GM12878 (cell line): ENCODE measurements at regions not wholly inside any gene's neighbourhood (a gene's known extent, or its start where the extent isn't known, plus 50 kb on each side); places are given as distances from the start of the nearest gene placed in this dataset.

ENCODE experiments used
- ATAC-seq: fragments of 200-7000 bp; cut with Tn5 transposase; 3 replicates; pipeline ENCODE4 v1.9.1; 2020; ENCODE audit warnings: mild to moderate bottlenecking, moderate library complexity
- BruUV-seq: library from RNA; stranded (reverse); fragments of 400-500 nt; replicated peaks from 2 replicates; lab custom pipeline; 2021; lab: Mats Ljungman, UMichigan
- CTCF ChIA-PET: fragments of 300-600 bp; sonication (Branson Sonifier 250); formaldehyde crosslinking; extraction: SDS; loops from one replicate; lab custom pipeline; 2021; ENCODE audit warnings: inconsistent platforms; lab: Yijun Ruan, JAX
- POLR2A ChIA-PET: fragments of 350-600 bp; formaldehyde crosslinking; extraction: SDS; loops from one replicate; lab custom pipeline; 2021; ENCODE audit warnings: inconsistent platforms; lab: Charles Lee
- RAD21 ChIA-PET: fragments of 300-600 bp; sonication (Branson Sonifier 250); formaldehyde crosslinking; loops from one replicate; lab custom pipeline; 2023; ENCODE audit warnings: antibody characterized with exemption; ENCODE audit not compliant: unreplicated experiment; lab: Charles Lee
- SMC1A ChIA-PET: fragments of 300-600 bp; sonication (Branson Sonifier 250); formaldehyde crosslinking; loops from one replicate; lab custom pipeline; 2023; ENCODE audit not compliant: unreplicated experiment, uncharacterized antibody; lab: Charles Lee
- DNase-seq: peaks from one replicate; pipeline ENCODE4 v3.0.0-alpha.2; 2011; ENCODE audit warnings: low read depth, low spot score
- FAIRE-seq: peaks from 3 replicates; lab custom pipeline; 2011; peaks lifted over from hg19 to GRCh38; lab: Jason Lieb, UNC
- H2AFZ ChIP-seq: 2 replicates; pipeline ENCODE4 v1.6.0; 2011; ENCODE audit warnings: low read depth, low read length, control low read depth; ENCODE audit not compliant: control insufficient read depth
- H3K27ac ChIP-seq: 2 replicates; pipeline ENCODE4 v1.5.1; 2011; ENCODE audit warnings: control low read depth; ENCODE audit not compliant: control insufficient read depth, insufficient read depth
- H3K27me3 ChIP-seq, 2 experiments: replicated peaks in 1 of 2; 2 replicates each; pipeline versions ENCODE4 v1.6.0 to v1.6.1; 2011; ENCODE audit warnings: low read length in 1 of 2; ENCODE audit not compliant: control insufficient read depth in 2 of 2, insufficient read depth in 2 of 2
- H3K36me3 ChIP-seq, 2 experiments: 2 replicates each; pipeline ENCODE4 v1.5.1; 2011; ENCODE audit warnings: low read length in 1 of 2; ENCODE audit not compliant: control insufficient read depth in 2 of 2, insufficient read depth in 2 of 2
- H3K4me1 ChIP-seq: 2 replicates; pipeline ENCODE4 v1.6.1; 2011; ENCODE audit warnings: mild to moderate bottlenecking, low read length, moderate library complexity, mixed read lengths; ENCODE audit not compliant: control insufficient read depth, insufficient read depth
- H3K4me2 ChIP-seq: 2 replicates; pipeline ENCODE4 v1.6.0; 2011; ENCODE audit warnings: control low read depth; ENCODE audit not compliant: control insufficient read depth, insufficient read depth
- H3K4me3 ChIP-seq: fragments of 200-600 bp; sonication (generic); 2 replicates; pipeline ENCODE4 v1.5.1; 2016
- H3K79me2 ChIP-seq: 2 replicates; pipeline ENCODE4 v1.6.0; 2011; ENCODE audit warnings: low read length; ENCODE audit not compliant: control insufficient read depth, insufficient read depth
- H3K9ac ChIP-seq: 2 replicates; pipeline ENCODE4 v1.8.0; 2011; ENCODE audit warnings: low read length, control low read depth, mixed read lengths; ENCODE audit not compliant: control insufficient read depth, insufficient read depth
- H3K9me3 ChIP-seq: replicated peaks from 3 replicates; pipeline ENCODE4 v1.5.1; 2011; ENCODE audit warnings: mild to moderate bottlenecking, low read length; ENCODE audit not compliant: control insufficient read depth, insufficient read depth
- H4K20me1 ChIP-seq: 2 replicates; pipeline ENCODE4 v1.6.0; 2011; ENCODE audit not compliant: control insufficient read depth, insufficient read depth
- ATF7 ChIP-seq: fragments of 450-650 bp; IDR thresholded peaks from 2 replicates; pipeline ENCODE4 v1.6.1; 2016; ENCODE audit warnings: low read depth, mild to moderate bottlenecking
- ELK1 ChIP-seq: IDR thresholded peaks from 2 replicates; pipeline ENCODE4 v1.6.1; 2012; ENCODE audit warnings: low read depth, low read length, improper control_type of control experiment
- FOXM1 ChIP-seq: IDR thresholded peaks from 2 replicates; pipeline ENCODE4 v1.6.1; 2012; ENCODE audit warnings: low read depth, mild to moderate bottlenecking, inconsistent platforms, low read length, moderate library complexity
- HDAC2 ChIP-seq: fragments of 200-600 bp; sonication (generic); IDR thresholded peaks from 2 replicates; pipeline ENCODE4 v1.6.1; 2017
- MEF2A ChIP-seq: IDR thresholded peaks from 2 replicates; pipeline ENCODE4 v1.6.1; 2011; ENCODE audit warnings: low read depth, mild to moderate bottlenecking, low read length, moderate library complexity; ENCODE audit not compliant: insufficient read depth
- NFIC ChIP-seq: IDR thresholded peaks from 2 replicates; pipeline ENCODE4 v1.6.1; 2012; ENCODE audit warnings: low read depth, mild to moderate bottlenecking, inconsistent platforms, low read length, moderate library complexity
- RELA ChIP-seq: fragments of 450-650 bp; IDR thresholded peaks from 2 replicates; pipeline ENCODE4 v1.8.0; 2014; ENCODE audit warnings: borderline replicate concordance; ENCODE audit not compliant: partially characterized antibody
- REST ChIP-seq: IDR thresholded peaks from 2 replicates; pipeline ENCODE4 v1.6.1; 2012; ENCODE audit warnings: mild to moderate bottlenecking, low read depth, low read length
- SMARCA5 ChIP-seq: fragments of 450-650 bp; IDR thresholded peaks from 2 replicates; pipeline ENCODE4 v1.6.1; 2017; ENCODE audit warnings: mild to moderate bottlenecking
- SP1 ChIP-seq: IDR thresholded peaks from one replicate; pipeline ENCODE4 v1.6.1; 2011; ENCODE audit warnings: low read depth, low read length
- YY1 ChIP-seq: IDR thresholded peaks from 2 replicates; pipeline ENCODE4 v1.6.1; 2011; ENCODE audit warnings: low read depth, mild to moderate bottlenecking, low read length
- ZNF207 ChIP-seq: fragments of 450-650 bp; IDR thresholded peaks from 2 replicates; pipeline ENCODE4 v1.6.1; 2014; ENCODE audit warnings: antibody characterized with exemption, mild to moderate bottlenecking, borderline replicate concordance
- ZZZ3 ChIP-seq: IDR thresholded peaks from 2 replicates; pipeline ENCODE4 v1.6.1; 2011; ENCODE audit warnings: low read depth; ENCODE audit not compliant: control insufficient read depth, insufficient read length
- WGBS: methylation state at CpG from one replicate; pipeline ENCODE4 v1.1.6; 2016; ENCODE audit warnings: low lambda C conversion rate; ENCODE audit not compliant: insufficient replicate concordance, insufficient coverage; ENCODE audit errors: missing lambda C conversion rate; 5-methylcytosine and 5-hydroxymethylcytosine counted together
- in situ Hi-C: fragments of 300-500 bp; cut with MboI; formaldehyde crosslinking; loops from 9 replicates; pipeline ENCODE4 v1.14.3; 2018; ENCODE audit warnings: mixed read lengths
- intact Hi-C: fragments of 100-400 bp; cut with micrococcal nuclease; formaldehyde crosslinking; loops from one replicate; pipeline ENCODE4 v1.14.2; 2022; ENCODE audit not compliant: unreplicated experiment

GRCh38 chr12:88865537-88865936 lies 285.3 kb upstream of the KITLG start:
- BruUV-seq, result no TSS peak
- no peak for FAIRE-seq

More at GRCh38 chr12:88865537-88865936, 285.3 kb upstream of the KITLG start:
- no peaks in the 10 kb centered on the region for H3K27me3 ChIP-seq
- no peaks in the 10 kb centered on the region for H3K79me2 ChIP-seq
- 53% methylated on average over 1 of the region's 1 CpG for WGBS
- H3K4me3 ChIP-seq, result no peak overlapping the region
- ChIA-PET SMC1A (interaction anchor here (1.5 kb wide), 1 partner anchor 25 kb away, joined by 4 read pairs; no protein-coding TSS in a partner anchor), CTCF (no interaction called here), RAD21 (no interaction called here), POLR2A (no interaction called here)
- no peaks in the 10 kb centered on the region for H3K9me3 ChIP-seq
- TF ChIP-seq FOXM1, result no peak
- TF ChIP-seq NFIC, result no peak
- no peak for TF ChIP-seq REST
- TF ChIP-seq SP1, result no peak
- TF ChIP-seq SMARCA5, result no peak
- TF ChIP-seq RELA, result no peak
- no peak for TF ChIP-seq YY1
- TF ChIP-seq ZZZ3, result no peak
- no peak for TF ChIP-seq ELK1
- TF ChIP-seq ZNF207, result no peak
- TF ChIP-seq ATF7, result no peak
- TF ChIP-seq HDAC2, result no peak
- no peak for TF ChIP-seq MEF2A
- H3K36me3 ChIP-seq, result no peaks in the 10 kb centered on the region
- no peaks in the 10 kb centered on the region for H3K4me1 ChIP-seq
- no peak overlapping the region for H3K4me2 ChIP-seq
- in situ Hi-C loops (no loop called here), intact Hi-C loops (no loop called here)
- H4K20me1 ChIP-seq, result no peaks in the 10 kb centered on the region
- DNase-seq, result no peak
- no peak overlapping the region for H2AFZ ChIP-seq
- no peak overlapping the region for H3K27ac ChIP-seq
- no peak overlapping the region for H3K9ac ChIP-seq
- no peak for ATAC-seq
